ENCODE measurements at regions not wholly inside any gene's neighbourhood (a gene's known extent, or its start where the extent isn't known, plus 50 kb on each side); places are given as distances from the start of the nearest gene placed in this dataset.

GRCh38 chr3:57009802-57010201, 50.7 kb upstream of the SPATA12 start:
- POLR2A ChIA-PET (ENCODE audit: low non-redundant PET) = no interaction called here
- CTCF ChIA-PET = no interaction called here
- TF ChIP-seq CTCF (conservative IDR thresholded peaks at IDR 0.05; ENCODE audit: low read depth) = no peak
- no peak overlapping the region for H3K27ac ChIP-seq
- DNase-seq (ENCODE audit: low spot score) = no peak

GRCh38 chr3:57009367-57009766, 51.1 kb upstream of the SPATA12 start:
- CTCF ChIA-PET = no interaction called here
- no peak for TF ChIP-seq CTCF (conservative IDR thresholded peaks at IDR 0.05; ENCODE audit: low read depth)
- H3K27ac ChIP-seq = no peak overlapping the region; the same call in 1 of the 2 replicates
- DNase-seq (ENCODE audit: low spot score) = no peak
- POLR2A ChIA-PET (ENCODE audit: low non-redundant PET) = no interaction called here

- peak overlapping the region; percentile 87 for H3K27ac ChIP-seq
- POLR2A ChIA-PET (ENCODE audit: low non-redundant PET) = no interaction called here
- DNase-seq (ENCODE audit: low spot score) = peak; percentile 45
- CTCF ChIA-PET = no interaction called here
- TF ChIP-seq CTCF (conservative IDR thresholded peaks at IDR 0.05; ENCODE audit: low read depth) = no peak
Measured at GRCh38 chr3:57007521-57008460, 52.7 kb upstream of the SPATA12 start.

GRCh38 chr3:57006949-57007419, 53.5 kb upstream of the SPATA12 start:
- CTCF ChIA-PET = no interaction called here
- POLR2A ChIA-PET (ENCODE audit: low non-redundant PET) = no interaction called here
- no peak for TF ChIP-seq CTCF (conservative IDR thresholded peaks at IDR 0.05; ENCODE audit: low read depth)
- H3K27ac ChIP-seq = peak overlapping the region; percentile 87
- peak; percentile 72 for DNase-seq (ENCODE audit: low spot score)

- H3K27ac ChIP-seq = peak overlapping the region; percentile 87
- ChIA-PET POLR2A (ENCODE audit: low non-redundant PET) (interaction anchor here (0.6 kb wide), 1 partner anchor 72 kb away, joined by 3 read pairs; no protein-coding TSS in a partner anchor), CTCF (no interaction called here)
- TF ChIP-seq CTCF (conservative IDR thresholded peaks at IDR 0.05; ENCODE audit: low read depth) = no peak
- no peak for DNase-seq (ENCODE audit: low spot score)
Measured at GRCh38 chr3:57006179-57006657, 54.2 kb upstream of the SPATA12 start.

- no peak for TF ChIP-seq CTCF (conservative IDR thresholded peaks at IDR 0.05; ENCODE audit: low read depth)
- ChIA-PET CTCF (interaction anchor here (0.7 to 1.2 kb wide), 2 partner anchors 8 to 1338 kb away, joined by 3 to 5 read pairs; no protein-coding TSS in a partner anchor), POLR2A (ENCODE audit: low non-redundant PET) (no interaction called here)
- peak overlapping the region; percentile 85 for H3K27ac ChIP-seq
- DNase-seq (ENCODE audit: low spot score) = no peak
Measured at GRCh38 chr3:57004229-57004628, 56.2 kb upstream of the SPATA12 start.

Data from RWPE1 (cell line).